OCI-LY3 (cell line): ENCODE measurements at regions not wholly inside any gene's neighbourhood (a gene's known extent, or its start where the extent isn't known, plus 50 kb on each side); places are given as distances from the start of the nearest gene placed in this dataset.

Source experiments
- H2AFZ ChIP-seq: fragments of 200-600, 300-600 bp; shearing (Covaris generic); 2 replicates; pipeline ENCODE4 v1.6.0; 2014; ENCODE audit warnings: antibody characterized with exemption, low read depth, low read length
- H3K27ac ChIP-seq: fragments of 200-600, 300-600 bp; sonication (generic); 2 replicates; pipeline ENCODE4 v1.5.1; 2014; ENCODE audit warnings: mild to moderate bottlenecking, low read length, moderate library complexity, mixed read lengths
- H3K27me3 ChIP-seq: fragments of 200-600, 300-600 bp; sonication (generic); 2 replicates; pipeline ENCODE4 v1.6.1; 2014; ENCODE audit warnings: low read depth, low read length, mixed read lengths
- H3K36me3 ChIP-seq: fragments of 200-600, 300-600 bp; sonication (generic); replicated peaks from 2 replicates; pipeline ENCODE3; 2014; ENCODE audit warnings: low read depth, low read length, mixed read lengths
- H3K4me1 ChIP-seq: fragments of 300-600, 200-600 bp; sonication (generic); 2 replicates; pipeline ENCODE4 v1.6.1; 2014; ENCODE audit warnings: low read length, mixed read lengths
- H3K4me2 ChIP-seq: fragments of 200-600, 300-600 bp; sonication (generic); 2 replicates; pipeline ENCODE4 v1.6.1; 2014; ENCODE audit warnings: low read length, mixed read lengths
- H3K4me3 ChIP-seq: fragments of 300-600, 200-600 bp; sonication (generic); 2 replicates; pipeline ENCODE4 v1.5.1; 2014; ENCODE audit warnings: antibody characterized with exemption, mild to moderate bottlenecking, low read length, moderate library complexity
- H3K79me2 ChIP-seq: fragments of 300-600, 200-600 bp; shearing (Covaris generic); 2 replicates; pipeline ENCODE4 v1.6.1; 2014; ENCODE audit warnings: mild to moderate bottlenecking, low read length, mixed read lengths
- H3K9ac ChIP-seq: fragments of 300-600, 200-600 bp; shearing (Covaris generic); 2 replicates; pipeline ENCODE4 v1.6.0; 2014; ENCODE audit warnings: mild to moderate bottlenecking, low read length, moderate library complexity
- H3K9me3 ChIP-seq: fragments of 200-600, 300-600 bp; shearing (Covaris generic); 2 replicates; pipeline ENCODE4 v1.6.1; 2014; ENCODE audit warnings: low read length, mixed read lengths; ENCODE audit not compliant: insufficient read depth
- H4K20me1 ChIP-seq: fragments of 200-600, 300-600 bp; sonication (generic); 2 replicates; pipeline ENCODE4 v1.6.1; 2016; ENCODE audit warnings: low read length, mixed read lengths; ENCODE audit not compliant: insufficient read depth
- EZH2phosphoT487 ChIP-seq: fragments of 200-600 bp; shearing (Covaris generic); IDR thresholded peaks from 2 replicates; pipeline ENCODE4 v1.6.1; 2018; ENCODE audit warnings: antibody characterized with exemption, mixed run types, low read depth
- TF ChIP-seq, protein P1 (sequence below): fragments of 200-600, 300-600 bp; sonication (generic); IDR thresholded peaks from 2 replicates; pipeline ENCODE4 v1.5.1; 2014; ENCODE audit warnings: antibody characterized with exemption, low read length, low read depth

GRCh38 chr10:53111529-53111928 is 338.9 kb upstream of the MBL2 start:
- Histone ChIP-seq H3K27me3 (no peaks in the 10 kb centered on the region), H3K9me3 (no peaks in the 10 kb centered on the region), H3K27ac (no peak overlapping the region), H3K4me3 (no peak overlapping the region), H3K4me1 (peaks cover 18% of the 10 kb centered on the region), H3K79me2 (no peaks in the 10 kb centered on the region), H3K36me3 (no peaks in the 10 kb centered on the region), H3K9ac (no peak overlapping the region), H3K4me2 (no peak overlapping the region), H4K20me1 (no peaks in the 10 kb centered on the region), H2AFZ (no peak overlapping the region)
- no peak for TF ChIP-seq EZH2phosphoT487

GRCh38 chr10:53109320-53109719 is 336.7 kb upstream of the MBL2 start:
- Histone ChIP-seq H3K9me3 (no peaks in the 10 kb centered on the region), H3K79me2 (no peaks in the 10 kb centered on the region), H3K4me1 (peaks cover 13% of the 10 kb centered on the region), H3K36me3 (no peaks in the 10 kb centered on the region), H3K4me2 (no peak overlapping the region), H3K4me3 (no peak overlapping the region), H3K27me3 (no peaks in the 10 kb centered on the region), H2AFZ (no peak overlapping the region), H3K27ac (no peak overlapping the region), H4K20me1 (no peaks in the 10 kb centered on the region), H3K9ac (no peak overlapping the region)
- no peak for TF ChIP-seq EZH2phosphoT487
- TF ChIP-seq, protein P1, sequence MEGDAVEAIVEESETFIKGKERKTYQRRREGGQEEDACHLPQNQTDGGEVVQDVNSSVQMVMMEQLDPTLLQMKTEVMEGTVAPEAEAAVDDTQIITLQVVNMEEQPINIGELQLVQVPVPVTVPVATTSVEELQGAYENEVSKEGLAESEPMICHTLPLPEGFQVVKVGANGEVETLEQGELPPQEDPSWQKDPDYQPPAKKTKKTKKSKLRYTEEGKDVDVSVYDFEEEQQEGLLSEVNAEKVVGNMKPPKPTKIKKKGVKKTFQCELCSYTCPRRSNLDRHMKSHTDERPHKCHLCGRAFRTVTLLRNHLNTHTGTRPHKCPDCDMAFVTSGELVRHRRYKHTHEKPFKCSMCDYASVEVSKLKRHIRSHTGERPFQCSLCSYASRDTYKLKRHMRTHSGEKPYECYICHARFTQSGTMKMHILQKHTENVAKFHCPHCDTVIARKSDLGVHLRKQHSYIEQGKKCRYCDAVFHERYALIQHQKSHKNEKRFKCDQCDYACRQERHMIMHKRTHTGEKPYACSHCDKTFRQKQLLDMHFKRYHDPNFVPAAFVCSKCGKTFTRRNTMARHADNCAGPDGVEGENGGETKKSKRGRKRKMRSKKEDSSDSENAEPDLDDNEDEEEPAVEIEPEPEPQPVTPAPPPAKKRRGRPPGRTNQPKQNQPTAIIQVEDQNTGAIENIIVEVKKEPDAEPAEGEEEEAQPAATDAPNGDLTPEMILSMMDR = no peak

GRCh38 chr10:53108317-53108934 is 335.8 kb upstream of the MBL2 start:
- Histone ChIP-seq H3K9ac (no peak overlapping the region), H4K20me1 (no peaks in the 10 kb centered on the region)

GRCh38 chr10:53107711-53108110 is 335.1 kb upstream of the MBL2 start:
- Histone ChIP-seq H3K4me3 (no peak overlapping the region), H3K79me2 (no peaks in the 10 kb centered on the region), H3K9me3 (no peaks in the 10 kb centered on the region), H3K4me1 (peaks cover 13% of the 10 kb centered on the region), H3K4me2 (no peak overlapping the region), H3K36me3 (no peaks in the 10 kb centered on the region), H2AFZ (no peak overlapping the region), H3K27ac (no peak overlapping the region), H4K20me1 (no peaks in the 10 kb centered on the region), H3K9ac (no peak overlapping the region), H3K27me3 (no peaks in the 10 kb centered on the region)
- TF ChIP-seq, protein P1 = no peak
- TF ChIP-seq EZH2phosphoT487 = no peak

More at GRCh38 chr10:53108317-53108934, 335.8 kb upstream of the MBL2 start:
- H3K4me2 ChIP-seq = peak overlapping the region; percentile 25
- H3K36me3 ChIP-seq = no peaks in the 10 kb centered on the region
- TF ChIP-seq, protein P1 = no peak
- TF ChIP-seq EZH2phosphoT487 = no peak
- no peaks in the 10 kb centered on the region for H3K27me3 ChIP-seq
- H2AFZ ChIP-seq = no peak overlapping the region
- H3K4me3 ChIP-seq = no peak overlapping the region
- H3K9me3 ChIP-seq = no peaks in the 10 kb centered on the region
- H3K4me1 ChIP-seq = peaks cover 13% of the 10 kb centered on the region
- H3K27ac ChIP-seq = no peak overlapping the region
- no peaks in the 10 kb centered on the region for H3K79me2 ChIP-seq
